ENCODE measurements at regions not wholly inside any gene's neighbourhood (a gene's known extent, or its start where the extent isn't known, plus 50 kb on each side); places are given as distances from the start of the nearest gene placed in this dataset.

- TF ChIP-seq GABPA (IDR thresholded peaks at IDR 0.05; ENCODE audit: low read depth) (no peak), CTCF (IDR thresholded peaks at IDR 0.05; ENCODE audit: insufficient read depth, low read length) (no peak)
These were observed 86.8 kb downstream of the OLFM1 start for GRCh38 chr9:135174248-135174647.
